H1 (cell line): ENCODE measurements at regions not wholly inside any gene's neighbourhood (a gene's known extent, or its start where the extent isn't known, plus 50 kb on each side); places are given as distances from the start of the nearest gene placed in this dataset.

Experiments used
- CTCF ChIA-PET: fragments of 300-600 bp; sonication (Branson Sonifier 250); formaldehyde crosslinking; loops from one replicate; lab custom pipeline; 2021; ENCODE audit not compliant: partially characterized antibody; lab: Charles Lee
- POLR2A ChIA-PET: fragments of 300-600 bp; sonication (Branson Sonifier 250); formaldehyde crosslinking; loops from one replicate; lab custom pipeline; 2021; ENCODE audit warnings: inconsistent platforms; ENCODE audit not compliant: partially characterized antibody; lab: Charles Lee
- DNase-seq, 2 experiments: peaks; one replicate each; pipeline versions ENCODE4 v3.0.0 to v3.0.0-alpha.2; 2010 to 2022; ENCODE audit warnings: low spot score in 2 of 2, low read depth in 1 of 2, mixed read lengths in 1 of 2
- FAIRE-seq: peaks from 2 replicates; lab custom pipeline; 2011; peaks lifted over from hg19 to GRCh38; lab: Jason Lieb, UNC
- H2AFZ ChIP-seq: 2 replicates; pipeline ENCODE4 v1.8.1; 2012; ENCODE audit warnings: low read length, inconsistent platforms
- H2AK5ac ChIP-seq: 2 replicates; pipeline ENCODE4 v1.6.1; 2013; ENCODE audit warnings: low read depth, low read length
- H2BK120ac ChIP-seq: replicated peaks from 2 replicates; pipeline ENCODE3; 2013; ENCODE audit warnings: low read depth, low read length, inconsistent platforms
- H2BK12ac ChIP-seq: 2 replicates; pipeline ENCODE4 v1.6.1; 2013; ENCODE audit warnings: low read depth, low read length
- H2BK15ac ChIP-seq: 2 replicates; pipeline ENCODE4 v1.6.1; 2013; ENCODE audit warnings: low read length
- H2BK20ac ChIP-seq: 2 replicates; pipeline ENCODE4 v1.6.1; 2013; ENCODE audit warnings: low read length
- H2BK5ac ChIP-seq: 2 replicates; pipeline ENCODE4 v1.6.1; 2013; ENCODE audit warnings: low read depth, low read length
- H3K14ac ChIP-seq: 2 replicates; pipeline ENCODE4 v1.6.1; 2013; ENCODE audit warnings: inconsistent platforms; ENCODE audit not compliant: insufficient read length
- H3K18ac ChIP-seq: 2 replicates; pipeline ENCODE4 v1.6.1; 2013; ENCODE audit warnings: low read length; ENCODE audit errors: extremely low read depth
- H3K23ac ChIP-seq: 2 replicates; pipeline ENCODE4 v1.6.1; 2013; ENCODE audit warnings: inconsistent platforms; ENCODE audit not compliant: insufficient read length
- H3K23me2 ChIP-seq: 2 replicates; pipeline ENCODE4 v1.6.1; 2013; ENCODE audit warnings: low read depth, low read length
- H3K27ac ChIP-seq: 2 replicates; pipeline ENCODE4 v1.6.1; 2011; ENCODE audit warnings: low read depth, low read length, inconsistent platforms
- H3K27me3 ChIP-seq, 4 experiments: replicated peaks in 1 of 4; 1 replicate in 1 of 4; 2 replicates in 3 of 4; pipeline versions ENCODE4 v1.6.1 to v1.8.1; 2011 to 2013; ENCODE audit warnings: low read length in 3 of 4, mild to moderate bottlenecking in 3 of 4, inconsistent platforms in 2 of 4, mixed read lengths in 2 of 4, moderate library complexity in 1 of 4; ENCODE audit not compliant: control insufficient read depth in 3 of 4, insufficient read depth in 3 of 4; ENCODE audit errors: extremely low read depth in 1 of 4
- H3K36me3 ChIP-seq, 4 experiments: 2 replicates each; pipeline versions ENCODE4 v1.6.1 to v1.8.1; 2011 to 2013; ENCODE audit warnings: mild to moderate bottlenecking in 4 of 4, low read length in 3 of 4, moderate library complexity in 2 of 4, control low read depth in 1 of 4, inconsistent platforms in 1 of 4; ENCODE audit not compliant: insufficient read depth in 4 of 4, control insufficient read depth in 2 of 4
- H3K4ac ChIP-seq: replicated peaks from 2 replicates; pipeline ENCODE3; 2013; ENCODE audit warnings: low read length, low read depth, mixed read lengths, inconsistent platforms; ENCODE audit not compliant: insufficient read length
- H3K4me1 ChIP-seq, 4 experiments: replicated peaks in 1 of 4; 1 replicate in 1 of 4; 2 replicates in 3 of 4; pipeline versions ENCODE4 v1.6.1 to v1.8.1; 2011 to 2013; ENCODE audit warnings: low read length in 3 of 4, inconsistent platforms in 2 of 4, mixed read lengths in 1 of 4; ENCODE audit not compliant: insufficient read depth in 4 of 4, control insufficient read depth in 3 of 4
- H3K4me2 ChIP-seq, 2 experiments: 2 replicates each; pipeline versions ENCODE4 v1.6.1 to v1.8.1; 2011 to 2013; ENCODE audit warnings: low read depth in 2 of 2, low read length in 2 of 2, control low read depth in 1 of 2, inconsistent platforms in 1 of 2, mild to moderate bottlenecking in 1 of 2; ENCODE audit not compliant: insufficient read depth in 1 of 2
- H3K4me3 ChIP-seq, 4 experiments: fragments of 200-600, 300-600 bp in 1 of 4; sonication (generic), shearing (Covaris generic), sonication (Bioruptor Twin) in 1 of 4; 2 replicates each; pipeline versions ENCODE4 v1.5.1 to v1.8.1; 2011 to 2016; ENCODE audit warnings: low read length in 4 of 4, low read depth in 3 of 4, control low read depth in 2 of 4, inconsistent platforms in 2 of 4, mild to moderate bottlenecking in 2 of 4, mixed read lengths in 1 of 4, moderate library complexity in 1 of 4; ENCODE audit not compliant: insufficient read depth in 2 of 4; ENCODE audit errors: extremely low read depth in 1 of 4
- H3K56ac ChIP-seq: replicated peaks from 2 replicates; pipeline ENCODE3; 2013; ENCODE audit warnings: low read depth, mild to moderate bottlenecking, mixed read lengths, low read length, inconsistent platforms; ENCODE audit not compliant: insufficient read length
- H3K79me1 ChIP-seq: 2 replicates; pipeline ENCODE4 v1.6.1; 2013; ENCODE audit warnings: low read depth, low read length, control low read depth
- H3K79me2 ChIP-seq, 2 experiments: 2 replicates each; pipeline versions ENCODE4 v1.6.1 to v1.8.1; 2012 to 2013; ENCODE audit warnings: low read length in 2 of 2, mild to moderate bottlenecking in 2 of 2, inconsistent platforms in 1 of 2; ENCODE audit not compliant: insufficient read depth in 2 of 2, control insufficient read depth in 1 of 2
- H3K9ac ChIP-seq, 4 experiments: replicated peaks in 1 of 4; 1 replicate in 1 of 4; 2 replicates in 3 of 4; pipeline versions ENCODE4 v1.6.1 to v1.8.1; 2011 to 2013; ENCODE audit warnings: low read depth in 3 of 4, low read length in 3 of 4, control low read depth in 2 of 4, mild to moderate bottlenecking in 2 of 4, moderate library complexity in 2 of 4, inconsistent platforms in 1 of 4; ENCODE audit errors: extremely low read depth in 1 of 4
- H3K9me3 ChIP-seq, 2 experiments: 2 replicates each; pipeline versions ENCODE4 v1.6.1 to v1.8.1; 2012 to 2013; ENCODE audit warnings: mild to moderate bottlenecking in 2 of 2, moderate library complexity in 2 of 2, control low read depth in 1 of 2, inconsistent platforms in 1 of 2, low read depth in 1 of 2, low read length in 1 of 2, mixed read lengths in 1 of 2; ENCODE audit not compliant: insufficient read depth in 2 of 2
- H4K20me1 ChIP-seq, 2 experiments: replicated peaks in 1 of 2; 2 replicates each; pipeline versions ENCODE3 to v1.8.1; 2011 to 2013; ENCODE audit warnings: inconsistent platforms in 2 of 2, low read length in 2 of 2, mild to moderate bottlenecking in 1 of 2; ENCODE audit not compliant: insufficient read depth in 2 of 2, control insufficient read depth in 1 of 2
- H4K5ac ChIP-seq: 2 replicates; pipeline ENCODE4 v1.6.1; 2013; ENCODE audit warnings: low read length, low read depth, mixed read lengths, inconsistent platforms; ENCODE audit not compliant: insufficient read length
- H4K8ac ChIP-seq: 2 replicates; pipeline ENCODE4 v1.8.0; 2013; ENCODE audit warnings: mild to moderate bottlenecking, moderate library complexity, low read length, inconsistent platforms; ENCODE audit not compliant: insufficient read depth; ENCODE audit errors: extremely low read depth
- H4K91ac ChIP-seq: replicated peaks from 2 replicates; pipeline ENCODE3; 2013; ENCODE audit warnings: low read length, mixed read lengths, inconsistent platforms; ENCODE audit not compliant: insufficient read length
- EGR1 ChIP-seq: IDR thresholded peaks from 2 replicates; pipeline ENCODE4 v1.6.1; 2011; ENCODE audit warnings: low read depth, low read length, borderline replicate concordance
- HDAC6 ChIP-seq: IDR thresholded peaks from one replicate; pipeline ENCODE4 v1.7.1; 2012; ENCODE audit warnings: low read depth, mild to moderate bottlenecking, inconsistent platforms, low read length, moderate library complexity
- SIN3A ChIP-seq, 2 experiments: IDR thresholded peaks in 1 of 2; conservative IDR thresholded peaks in 1 of 2; 2 replicates each; pipeline ENCODE4 v1.6.1; 2011 to 2012; ENCODE audit warnings: low read length in 2 of 2, improper control_type of control experiment in 1 of 2, low read depth in 1 of 2, mild to moderate bottlenecking in 1 of 2
- WGBS, 2 experiments: shearing (Covaris generic) in 1 of 2; methylation state at CpG; one replicate each; pipeline versions ENCODE4 v1.1.6 to v1.1.7; 2013 to 2015; ENCODE audit warnings: low lambda C conversion rate in 2 of 2, mixed read lengths in 2 of 2, inconsistent platforms in 1 of 2, low coverage in 1 of 2, missing lambda C conversion rate in 1 of 2; ENCODE audit not compliant: insufficient replicate concordance in 2 of 2, insufficient coverage in 1 of 2, insufficient read length in 1 of 2; ENCODE audit errors: extremely low coverage in 1 of 2, missing lambda C conversion rate in 1 of 2; 5-methylcytosine and 5-hydroxymethylcytosine counted together

DNA sequence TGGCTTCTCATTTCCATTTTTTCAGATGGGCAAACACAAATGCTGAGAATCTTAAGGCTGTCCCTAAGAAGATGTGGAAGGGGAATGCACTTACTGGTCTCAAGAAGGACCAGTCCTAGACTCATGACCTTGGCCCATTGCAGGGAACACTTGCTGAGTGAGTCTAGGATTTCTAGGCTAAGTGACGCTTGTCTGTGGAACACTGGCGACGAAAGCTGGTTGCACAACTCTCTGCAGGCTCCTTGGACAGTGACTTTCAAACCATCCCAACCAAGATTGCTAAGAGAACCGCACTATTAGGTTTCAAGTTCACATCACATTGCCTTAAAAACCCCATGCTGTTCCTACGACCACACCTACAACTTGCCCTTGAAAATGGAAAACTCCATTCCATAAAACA, 174.1 kb downstream of the AXIN2 start:
- no peak overlapping the region for H4K5ac ChIP-seq
- H3K4ac ChIP-seq, result no peak overlapping the region
- no peaks in the 10 kb centered on the region for H3K36me3 ChIP-seq
- ChIA-PET POLR2A (no interaction called here), CTCF (no interaction called here)
- no peaks in the 10 kb centered on the region for H4K20me1 ChIP-seq
- H3K27me3 ChIP-seq, result no peaks in the 10 kb centered on the region
- H3K56ac ChIP-seq, result no peak overlapping the region
- WGBS, 2 experiments, result 94% methylated on average over 5 of the region's 5 CpGs; no CpG with 5 or more reads in 1 of the 2 experiments
- H3K23me2 ChIP-seq, result no peaks in the 10 kb centered on the region
- H3K9me3 ChIP-seq, result no peaks in the 10 kb centered on the region
- FAIRE-seq (no peak), DNase-seq (no peak)
- H3K23ac ChIP-seq, result no peak overlapping the region
- H2BK15ac ChIP-seq, result no peak overlapping the region
- H2BK120ac ChIP-seq, result no peak overlapping the region
- no peaks in the 10 kb centered on the region for H3K79me2 ChIP-seq
- H3K14ac ChIP-seq, result no peak overlapping the region
- H2BK5ac ChIP-seq, result no peak overlapping the region
- no peak overlapping the region for H4K91ac ChIP-seq
- H3K4me3 ChIP-seq, result no peak overlapping the region
- H2BK12ac ChIP-seq, result no peak overlapping the region
- H2AK5ac ChIP-seq, result no peak overlapping the region
- H3K18ac ChIP-seq, result no peak overlapping the region
- H4K8ac ChIP-seq, result no peak overlapping the region
- H3K4me2 ChIP-seq, result no peak overlapping the region
- no peak overlapping the region for H2AFZ ChIP-seq
- no peak overlapping the region for H3K9ac ChIP-seq
- H3K79me1 ChIP-seq, result no peaks in the 10 kb centered on the region
- no peak overlapping the region for H3K27ac ChIP-seq
- no peaks in the 10 kb centered on the region for H3K4me1 ChIP-seq
- no peak overlapping the region for H2BK20ac ChIP-seq
- TF ChIP-seq HDAC6, result no peak
- TF ChIP-seq SIN3A (conservative IDR thresholded peaks at IDR 0.05 in 1 of 2, IDR thresholded peaks at IDR 0.05 in 1 of 2; ENCODE audit: low read depth in 1 of 2, low read length in 2 of 2), result no peak
- TF ChIP-seq EGR1, result no peak
